ENCODE measurements at regions not wholly inside any gene's neighbourhood (a gene's known extent, or its start where the extent isn't known, plus 50 kb on each side); places are given as distances from the start of the nearest gene placed in this dataset.
A peak's percentile ranks its signal among the peaks of the same experiment; 100 is the strongest.

DNA sequence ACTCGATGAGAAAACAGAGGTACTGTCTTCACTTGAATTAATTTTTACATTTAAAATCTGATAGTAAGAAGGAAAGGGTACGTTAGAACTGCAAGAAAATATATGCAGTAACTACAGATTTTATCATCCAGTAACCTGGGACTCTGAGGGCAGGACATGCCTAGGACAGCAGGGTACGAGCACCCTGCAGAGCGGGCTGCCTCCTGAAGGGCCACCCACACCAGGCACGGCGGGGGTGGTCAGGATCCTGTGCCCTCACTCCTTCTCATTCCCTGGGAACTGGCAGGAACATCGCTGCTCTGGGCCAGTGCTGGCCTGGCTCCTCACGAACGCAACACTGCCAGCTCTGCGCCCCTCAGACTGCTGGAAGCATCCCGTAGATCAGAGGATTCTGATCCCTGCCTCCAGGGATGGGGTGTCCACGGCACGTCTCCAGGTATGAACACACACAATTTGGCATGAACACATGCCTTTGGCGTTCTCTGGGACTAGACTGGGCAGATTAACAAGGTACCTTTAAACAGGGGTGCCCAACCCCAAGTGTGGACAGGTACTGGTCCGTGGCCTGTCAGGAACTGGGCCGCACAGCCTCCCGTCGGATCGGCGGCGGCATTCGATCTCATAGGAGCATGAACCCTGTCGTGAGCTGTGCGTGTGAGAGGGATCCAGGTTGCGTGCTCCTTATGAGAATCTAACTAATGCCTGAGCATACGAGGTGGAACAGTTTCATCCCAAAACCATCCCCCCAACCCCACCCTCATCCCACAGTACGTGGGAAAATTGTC is 99.3 kb upstream of the FAM20C start:
- Mint-ChIP-seq H3K36me3 (ENCODE audit: low read depth, unreplicated experiment) (peaks cover 6% of the 10 kb centered on the region), H3K27me3 (ENCODE audit: low read depth, unreplicated experiment) (peaks cover 63% of the 10 kb centered on the region), H3K9me3 (ENCODE audit: unreplicated experiment) (peaks cover 13% of the 10 kb centered on the region), H3K4me1 (ENCODE audit: low read depth, unreplicated experiment) (peaks cover 22% of the 10 kb centered on the region), H3K4me3 (ENCODE audit: unreplicated experiment) (no peak overlapping the region), H3K27ac (ENCODE audit: unreplicated experiment) (no peak overlapping the region)
- DNase-seq (ENCODE audit: low read depth) (no peak), FAIRE-seq (no peak)
- Histone ChIP-seq H3K27ac (ENCODE audit: low read depth, low read length) (no peak overlapping the region), H3K9ac (ENCODE audit: low read length) (no peak overlapping the region), H3K27me3 (ENCODE audit: insufficient read depth, low read length) (no peaks in the 10 kb centered on the region), H3K4me3 (ENCODE audit: insufficient read depth, low read depth, low read length) (no peak overlapping the region), H3K79me2 (ENCODE audit: insufficient read depth, low read length) (peaks cover 14% of the 10 kb centered on the region), H2AFZ (ENCODE audit: low read depth, low read length) (no peak overlapping the region), H3K4me2 (ENCODE audit: low read length) (no peak overlapping the region), H3K4me1 (ENCODE audit: insufficient read depth, low read length) (peaks cover 54% of the 10 kb centered on the region), H3K9me3 (ENCODE audit: insufficient read depth, low read depth, low read length) (no peaks in the 10 kb centered on the region), H4K20me1 (ENCODE audit: insufficient read depth, low read length) (no peaks in the 10 kb centered on the region), H3K36me3 (ENCODE audit: insufficient read depth, low read length) (no peaks in the 10 kb centered on the region)
- TF ChIP-seq, protein P1, sequence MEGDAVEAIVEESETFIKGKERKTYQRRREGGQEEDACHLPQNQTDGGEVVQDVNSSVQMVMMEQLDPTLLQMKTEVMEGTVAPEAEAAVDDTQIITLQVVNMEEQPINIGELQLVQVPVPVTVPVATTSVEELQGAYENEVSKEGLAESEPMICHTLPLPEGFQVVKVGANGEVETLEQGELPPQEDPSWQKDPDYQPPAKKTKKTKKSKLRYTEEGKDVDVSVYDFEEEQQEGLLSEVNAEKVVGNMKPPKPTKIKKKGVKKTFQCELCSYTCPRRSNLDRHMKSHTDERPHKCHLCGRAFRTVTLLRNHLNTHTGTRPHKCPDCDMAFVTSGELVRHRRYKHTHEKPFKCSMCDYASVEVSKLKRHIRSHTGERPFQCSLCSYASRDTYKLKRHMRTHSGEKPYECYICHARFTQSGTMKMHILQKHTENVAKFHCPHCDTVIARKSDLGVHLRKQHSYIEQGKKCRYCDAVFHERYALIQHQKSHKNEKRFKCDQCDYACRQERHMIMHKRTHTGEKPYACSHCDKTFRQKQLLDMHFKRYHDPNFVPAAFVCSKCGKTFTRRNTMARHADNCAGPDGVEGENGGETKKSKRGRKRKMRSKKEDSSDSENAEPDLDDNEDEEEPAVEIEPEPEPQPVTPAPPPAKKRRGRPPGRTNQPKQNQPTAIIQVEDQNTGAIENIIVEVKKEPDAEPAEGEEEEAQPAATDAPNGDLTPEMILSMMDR (IDR thresholded peaks at IDR 0.05; ENCODE audit: insufficient read depth, low read depth, low read length): no peak
- no peak for TF ChIP-seq EZH2 (IDR thresholded peaks at IDR 0.05; ENCODE audit: insufficient read depth, low read length)

DNA sequence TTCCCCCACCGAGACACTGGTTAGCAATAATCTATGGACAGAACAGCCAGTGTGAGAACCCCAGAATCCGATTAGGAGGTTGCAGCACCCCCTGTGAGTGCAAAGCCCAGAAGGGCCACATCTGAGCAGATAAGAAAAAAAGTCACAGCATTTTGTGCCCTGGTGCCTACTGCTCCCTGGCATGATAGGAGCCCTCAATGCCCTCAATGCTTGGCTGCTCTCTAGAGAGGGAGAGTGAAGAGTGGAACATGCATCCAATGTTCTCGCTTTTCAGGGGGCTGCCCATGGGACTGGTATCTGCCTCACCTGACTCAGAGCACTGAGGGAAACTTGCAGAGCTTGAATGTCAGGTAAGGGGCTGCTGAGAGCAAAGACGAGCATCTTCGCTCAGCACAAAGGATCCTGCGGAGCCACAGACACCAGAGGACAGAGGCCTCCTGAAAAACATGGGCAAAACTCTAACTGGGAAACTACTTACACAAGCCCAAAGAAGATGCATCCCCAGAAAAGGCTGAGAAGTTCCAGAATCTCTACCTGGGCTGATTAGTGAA is 98.0 kb upstream of the FAM20C start:
- Histone ChIP-seq H3K9me3 (ENCODE audit: insufficient read depth, low read depth, low read length) (no peaks in the 10 kb centered on the region), H2AFZ (ENCODE audit: low read depth, low read length) (no peak overlapping the region), H4K20me1 (ENCODE audit: insufficient read depth, low read length) (no peaks in the 10 kb centered on the region), H3K79me2 (ENCODE audit: insufficient read depth, low read length) (peaks cover 14% of the 10 kb centered on the region), H3K9ac (ENCODE audit: low read length) (peak overlapping the region; percentile 62), H3K4me3 (ENCODE audit: insufficient read depth, low read depth, low read length) (peak overlapping the region; percentile 46), H3K4me2 (ENCODE audit: low read length) (peak overlapping the region; percentile 69), H3K27ac (ENCODE audit: low read depth, low read length) (peak overlapping the region; percentile 77), H3K27me3 (ENCODE audit: insufficient read depth, low read length) (no peaks in the 10 kb centered on the region), H3K4me1 (ENCODE audit: insufficient read depth, low read length) (peaks cover 44% of the 10 kb centered on the region), H3K36me3 (ENCODE audit: insufficient read depth, low read length) (no peaks in the 10 kb centered on the region)
- Mint-ChIP-seq H3K27me3 (ENCODE audit: low read depth, unreplicated experiment) (peaks cover 56% of the 10 kb centered on the region), H3K4me3 (ENCODE audit: unreplicated experiment) (no peak overlapping the region), H3K36me3 (ENCODE audit: low read depth, unreplicated experiment) (peaks cover 6% of the 10 kb centered on the region), H3K4me1 (ENCODE audit: low read depth, unreplicated experiment) (peaks cover 16% of the 10 kb centered on the region), H3K9me3 (ENCODE audit: unreplicated experiment) (peaks cover 13% of the 10 kb centered on the region), H3K27ac (ENCODE audit: unreplicated experiment) (no peak overlapping the region)
- FAIRE-seq (no peak), DNase-seq (ENCODE audit: low read depth) (no peak)
- TF ChIP-seq EZH2 (IDR thresholded peaks at IDR 0.05; ENCODE audit: insufficient read depth, low read length): no peak
- TF ChIP-seq, protein P1 (IDR thresholded peaks at IDR 0.05; ENCODE audit: insufficient read depth, low read depth, low read length): no peak
